Psoas muscle (tissue), 7 donors: ENCODE measurements at regions not wholly inside any gene's neighbourhood (a gene's known extent, or its start where the extent isn't known, plus 50 kb on each side); places are given as distances from the start of the nearest gene placed in this dataset.

Source experiments
- ATAC-seq, 4 donors: fragments of 200-7000 bp; cut with Tn5 transposase; one replicate each; pipeline ENCODE4 v1.9.1; 2020; ENCODE audit warnings: moderate library complexity in 3 of 4, mild to moderate bottlenecking in 2 of 4
- DNase-seq, 2 donors: peaks; one replicate each; pipeline ENCODE4 v3.0.0-alpha.2; 2020
- H3K27ac ChIP-seq: fragments of 200-600 bp; one replicate; pipeline ENCODE4 v1.8.0; 2022
- H3K27me3 ChIP-seq, 3 donors: fragments of 200-600 bp in 1 of 3; one replicate each; pipeline versions ENCODE4 v1.6.1 to v1.8.0; 2013 to 2022; ENCODE audit warnings: low read length in 2 of 3, mild to moderate bottlenecking in 2 of 3, moderate library complexity in 1 of 3; ENCODE audit not compliant: insufficient read depth in 3 of 3
- H3K36me3 ChIP-seq, 2 donors: fragments of 200-600 bp in 1 of 2; one replicate each; pipeline versions ENCODE4 v1.6.1 to v1.8.0; 2013 to 2022; ENCODE audit warnings: low read depth in 1 of 2, mild to moderate bottlenecking in 1 of 2, moderate library complexity in 1 of 2; ENCODE audit not compliant: insufficient read depth in 1 of 2
- H3K4me1 ChIP-seq: fragments of 200-600 bp; one replicate; pipeline ENCODE4 v1.8.0; 2022
- H3K4me3 ChIP-seq: fragments of 200-600 bp; one replicate; pipeline ENCODE4 v1.8.0; 2022; ENCODE audit warnings: mild to moderate bottlenecking
- H3K9me3 ChIP-seq: fragments of 200-600 bp; one replicate; pipeline ENCODE4 v1.8.0; 2022
- WGBS, 3 donors: extraction: QIAGEN DNeasy Blood & Tissue Kit; methylation state at CpG; one replicate each; pipeline versions ENCODE4 v1.1.6 to v1.1.7; 2013; 5-methylcytosine and 5-hydroxymethylcytosine counted together
- intact Hi-C, 2 donors: fragments of 100-400 bp; cut with DNase I; formaldehyde crosslinking; loops; one replicate each; pipeline versions ENCODE4 v1.11.0 to v1.14.2; 2022
- TF ChIP-seq, protein P1 (sequence below): fragments of 200-600 bp; IDR thresholded peaks from one replicate; pipeline ENCODE4 v1.8.0; 2022; ENCODE audit warnings: antibody characterized with exemption
- donor health status: healthy with polysubstance abuse.
- donor health status: DM: no; HTN: no; CAD: no; lungs with moderate emphysema.
- donor health status: Bipolar disorder and iron deficiency.
- donor health status: healthy.
- donor health status: DM: yes; HTN: yes; CAD: no.
- donor health status: DM: no; HTN: no; CAD: no.
- donor health status: DM: yes; HTN: yes; CAD: no.

- intact Hi-C loops, result no loop called here
- no peak overlapping the region for H3K27ac ChIP-seq
- H3K4me3 ChIP-seq, result no peak overlapping the region
- no peaks in the 10 kb centered on the region for H3K36me3 ChIP-seq
- H3K4me1 ChIP-seq, result no peaks in the 10 kb centered on the region
- 56 to 67% (median 62%) methylated on average over 2 of the region's 2 CpGs for WGBS, 3 donors
- ATAC-seq (no peak), DNase-seq (no peak)
- no peaks in the 10 kb centered on the region for H3K9me3 ChIP-seq
- TF ChIP-seq, protein P1, sequence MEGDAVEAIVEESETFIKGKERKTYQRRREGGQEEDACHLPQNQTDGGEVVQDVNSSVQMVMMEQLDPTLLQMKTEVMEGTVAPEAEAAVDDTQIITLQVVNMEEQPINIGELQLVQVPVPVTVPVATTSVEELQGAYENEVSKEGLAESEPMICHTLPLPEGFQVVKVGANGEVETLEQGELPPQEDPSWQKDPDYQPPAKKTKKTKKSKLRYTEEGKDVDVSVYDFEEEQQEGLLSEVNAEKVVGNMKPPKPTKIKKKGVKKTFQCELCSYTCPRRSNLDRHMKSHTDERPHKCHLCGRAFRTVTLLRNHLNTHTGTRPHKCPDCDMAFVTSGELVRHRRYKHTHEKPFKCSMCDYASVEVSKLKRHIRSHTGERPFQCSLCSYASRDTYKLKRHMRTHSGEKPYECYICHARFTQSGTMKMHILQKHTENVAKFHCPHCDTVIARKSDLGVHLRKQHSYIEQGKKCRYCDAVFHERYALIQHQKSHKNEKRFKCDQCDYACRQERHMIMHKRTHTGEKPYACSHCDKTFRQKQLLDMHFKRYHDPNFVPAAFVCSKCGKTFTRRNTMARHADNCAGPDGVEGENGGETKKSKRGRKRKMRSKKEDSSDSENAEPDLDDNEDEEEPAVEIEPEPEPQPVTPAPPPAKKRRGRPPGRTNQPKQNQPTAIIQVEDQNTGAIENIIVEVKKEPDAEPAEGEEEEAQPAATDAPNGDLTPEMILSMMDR, result no peak
- H3K27me3 ChIP-seq, result no peaks in the 10 kb centered on the region
These were observed 712.8 kb downstream of the SOCS6 start for GRCh38 chr18:71001597-71001996.

DNA sequence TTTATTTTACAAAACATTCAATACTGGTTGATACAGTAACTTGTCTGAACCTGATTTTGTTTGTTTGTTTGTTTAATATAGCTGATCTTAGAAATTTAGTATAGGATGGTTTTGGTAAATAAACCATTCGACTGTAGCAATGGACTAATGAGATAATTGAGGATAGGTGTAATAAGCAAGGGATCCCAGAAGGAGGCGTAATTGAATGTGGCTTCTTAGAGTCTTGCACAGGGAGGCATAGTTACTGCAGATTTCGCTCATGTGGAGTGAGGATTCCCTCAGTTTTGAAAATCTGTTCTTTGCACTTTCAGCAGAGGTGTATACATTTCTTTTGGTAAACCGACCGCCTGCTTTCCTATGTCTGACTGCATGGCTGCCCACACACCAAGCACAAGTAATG lies 709.6 kb downstream of the SOCS6 start:
- 78 to 82% (median 81%) methylated on average over 5 of the region's 5 CpGs for WGBS, 3 donors
- no peak overlapping the region for H3K27ac ChIP-seq
- ATAC-seq (no peak), DNase-seq (no peak)
- TF ChIP-seq, protein P1, result no peak
- H3K36me3 ChIP-seq, result no peaks in the 10 kb centered on the region
- no peaks in the 10 kb centered on the region for H3K9me3 ChIP-seq
- H3K4me3 ChIP-seq, result no peak overlapping the region
- intact Hi-C loops, result no loop called here
- no peaks in the 10 kb centered on the region for H3K4me1 ChIP-seq
- no peaks in the 10 kb centered on the region for H3K27me3 ChIP-seq

GRCh38 chr18:70994116-70994515 lies 705.3 kb downstream of the SOCS6 start:
- TF ChIP-seq, protein P1, result no peak
- H3K4me1 ChIP-seq, result no peaks in the 10 kb centered on the region
- no peak overlapping the region for H3K27ac ChIP-seq
- no peak for DNase-seq
- no peak overlapping the region for H3K4me3 ChIP-seq
- H3K9me3 ChIP-seq, result no peaks in the 10 kb centered on the region
- intact Hi-C loops, result no loop called here
- WGBS, 3 donors, result 50 to 58% (median 56%) methylated on average over 3 of the region's 3 CpGs
- no peak for ATAC-seq
- H3K27me3 ChIP-seq, result no peaks in the 10 kb centered on the region
- no peaks in the 10 kb centered on the region for H3K36me3 ChIP-seq

DNA sequence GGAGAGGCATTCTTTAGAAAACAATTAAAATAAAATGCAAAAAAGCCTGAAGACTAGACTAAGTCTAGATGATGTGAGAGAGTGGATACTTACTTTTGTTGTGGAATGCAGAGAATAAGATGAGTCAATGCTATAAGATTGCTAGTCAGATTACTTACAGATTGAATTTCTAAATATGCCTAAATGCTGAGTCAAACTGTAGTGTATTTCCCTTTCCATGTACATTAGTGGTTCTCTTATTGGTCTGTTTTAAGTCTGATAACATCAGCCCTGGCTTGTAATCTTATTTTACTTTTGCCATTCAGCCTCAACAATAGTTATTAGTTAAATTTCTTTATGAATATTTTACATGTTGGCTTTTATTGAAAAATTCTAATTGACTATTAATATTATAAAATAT lies 702.7 kb downstream of the SOCS6 start:
- Histone ChIP-seq H3K27me3 (no peaks in the 10 kb centered on the region), H3K4me3 (no peak overlapping the region), H3K27ac (no peak overlapping the region), H3K9me3 (no peaks in the 10 kb centered on the region), H3K4me1 (no peaks in the 10 kb centered on the region), H3K36me3 (no peaks in the 10 kb centered on the region)
- DNase-seq (no peak), ATAC-seq (no peak)
- TF ChIP-seq, protein P1, result no peak
- intact Hi-C loops, result no loop called here

DNA sequence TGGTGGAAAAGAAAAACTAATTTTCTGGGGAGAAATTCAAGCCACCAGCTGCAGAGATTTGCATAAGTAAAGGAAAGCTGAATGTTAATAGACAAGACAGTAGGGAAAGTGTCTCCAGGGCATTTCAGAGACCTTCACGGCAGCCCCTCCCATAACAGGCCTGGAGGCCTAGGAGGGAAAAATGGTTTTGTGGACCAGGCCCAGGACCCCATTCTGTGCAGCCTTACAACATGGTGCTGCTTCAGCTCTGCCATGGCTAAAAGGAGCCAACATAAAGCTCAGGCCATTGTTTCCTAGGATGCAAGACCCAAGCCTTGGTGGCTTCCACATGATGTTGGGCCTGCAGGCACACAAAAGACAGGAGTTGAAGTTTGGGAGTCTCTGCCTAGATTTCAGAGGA lies 697.1 kb downstream of the SOCS6 start:
- 83 to 92% (median 86%) methylated on average over 1 of the region's 1 CpG for WGBS, 3 donors
- no peaks in the 10 kb centered on the region for H3K27me3 ChIP-seq
- H3K4me3 ChIP-seq, result no peak overlapping the region
- H3K9me3 ChIP-seq, result peaks cover 4% of the 10 kb centered on the region
- no peak for ATAC-seq
- no peaks in the 10 kb centered on the region for H3K4me1 ChIP-seq
- intact Hi-C loops, result no loop called here
- H3K27ac ChIP-seq, result no peak overlapping the region
- TF ChIP-seq, protein P1, result no peak
- H3K36me3 ChIP-seq, result no peaks in the 10 kb centered on the region
- DNase-seq, result no peak
